SK-N-SH treated with all-trans-retinoic acid at 6 μM for 48 hours (cell line): ENCODE measurements at regions not wholly inside any gene's neighbourhood (a gene's known extent, or its start where the extent isn't known, plus 50 kb on each side); places are given as distances from the start of the nearest gene placed in this dataset.
"Not testable (repeated sequence)": the region's sequence is repeated elsewhere in the genome, so short reads cannot be mapped to it uniquely, and the experiment has no call there.

Experiments used
- ATAC-seq: fragments of 200-7000 bp; cut with Tn5 transposase; 3 replicates; pipeline ENCODE4 v1.9.1; 2020; ENCODE audit warnings: mild to moderate bottlenecking, moderate library complexity
- ARNTL ChIP-seq: fragments of 450-650 bp; formaldehyde crosslinking; IDR thresholded peaks from 2 replicates; pipeline ENCODE4 v1.5.0; 2020; ENCODE audit warnings: low read depth, mild to moderate bottlenecking, moderate library complexity, borderline replicate concordance
- BACH2 ChIP-seq: fragments of 250-450 bp; sonication (Bioruptor Pico); IDR thresholded peaks from 2 replicates; pipeline ENCODE4 v1.9.0; 2021; ENCODE audit warnings: mild to moderate bottlenecking, borderline replicate concordance
- CREB5 ChIP-seq: fragments of 250-450 bp; sonication (Bioruptor Pico); IDR thresholded peaks from 2 replicates; pipeline ENCODE4 v1.5.1; 2020; ENCODE audit warnings: low read depth, mild to moderate bottlenecking, moderate library complexity
- CSRNP3 ChIP-seq: fragments of 250-450 bp; sonication (Bioruptor Pico); IDR thresholded peaks from 2 replicates; pipeline ENCODE4 v1.5.1; 2021; ENCODE audit warnings: mild to moderate bottlenecking, moderate library complexity
- ESRRG ChIP-seq: fragments of 250-450 bp; sonication (Bioruptor Pico); IDR thresholded peaks from 2 replicates; pipeline ENCODE4 v1.6.1; 2021; ENCODE audit warnings: mild to moderate bottlenecking
- GLIS3 ChIP-seq: fragments of 250-450 bp; sonication (Bioruptor Pico); IDR thresholded peaks from 2 replicates; pipeline ENCODE4 v1.5.0; 2020; ENCODE audit warnings: mild to moderate bottlenecking, moderate library complexity
- ISL1 ChIP-seq: fragments of 250-450 bp; sonication (Bioruptor Pico); IDR thresholded peaks from 2 replicates; pipeline ENCODE4 v2.1.2; 2022; ENCODE audit warnings: mild to moderate bottlenecking, moderate library complexity
- OSR1 ChIP-seq: fragments of 250-450 bp; sonication (Bioruptor Pico); IDR thresholded peaks from 2 replicates; pipeline ENCODE4 v1.8.0; 2022; ENCODE audit warnings: moderate library complexity, mild to moderate bottlenecking, inconsistent platforms
- PATZ1 ChIP-seq: fragments of 250-450 bp; sonication (Bioruptor Pico); IDR thresholded peaks from 2 replicates; pipeline ENCODE4 v1.8.0; 2020; ENCODE audit warnings: mild to moderate bottlenecking, moderate library complexity, borderline replicate concordance
- POU6F1 ChIP-seq: fragments of 250-450 bp; sonication (Bioruptor Pico); IDR thresholded peaks from 2 replicates; pipeline ENCODE4 v1.8.0; 2021; ENCODE audit warnings: low read depth, mild to moderate bottlenecking, moderate library complexity, borderline replicate concordance
- PPARA ChIP-seq: fragments of 250-450 bp; sonication (Bioruptor Pico); IDR thresholded peaks from 2 replicates; pipeline ENCODE4 v1.5.0; 2020; ENCODE audit warnings: mild to moderate bottlenecking, borderline replicate concordance
- RARB ChIP-seq: fragments of 250-450 bp; sonication (Bioruptor Pico); IDR thresholded peaks from 2 replicates; pipeline ENCODE4 v1.8.0; 2021; ENCODE audit warnings: mild to moderate bottlenecking, moderate library complexity
- SNAI2 ChIP-seq: fragments of 250-450 bp; sonication (Bioruptor Pico); IDR thresholded peaks from 2 replicates; pipeline ENCODE4 v1.5.0; 2020; ENCODE audit warnings: mild to moderate bottlenecking, moderate library complexity
- TCF4 ChIP-seq: fragments of 250-450 bp; sonication (Bioruptor Pico); IDR thresholded peaks from 2 replicates; pipeline ENCODE4 v1.8.0; 2021; ENCODE audit warnings: mild to moderate bottlenecking, moderate library complexity, borderline replicate concordance
- TOX ChIP-seq: fragments of 250-450 bp; sonication (Bioruptor Pico); IDR thresholded peaks from 2 replicates; pipeline ENCODE4 v1.8.0; 2021; ENCODE audit warnings: mild to moderate bottlenecking, moderate library complexity, borderline replicate concordance
- TSHZ2 ChIP-seq: fragments of 250-450 bp; sonication (Bioruptor Pico); IDR thresholded peaks from 2 replicates; pipeline ENCODE4 v1.5.0; 2020; ENCODE audit warnings: mild to moderate bottlenecking, moderate library complexity
- ZC3H10 ChIP-seq: fragments of 250-450 bp; sonication (Bioruptor Pico); IDR thresholded peaks from 2 replicates; pipeline ENCODE4 v1.5.1; 2021; ENCODE audit warnings: mild to moderate bottlenecking, moderate library complexity
- ZFP3 ChIP-seq: fragments of 250-450 bp; sonication (Bioruptor Pico); IDR thresholded peaks from 2 replicates; pipeline ENCODE4 v1.5.0; 2020; ENCODE audit warnings: mild to moderate bottlenecking, moderate library complexity
- ZFP30 ChIP-seq: fragments of 450-650 bp; formaldehyde crosslinking; IDR thresholded peaks from 2 replicates; pipeline ENCODE4 v1.5.0; 2022; ENCODE audit warnings: mild to moderate bottlenecking, moderate library complexity
- ZNF565 ChIP-seq: fragments of 450-650 bp; formaldehyde crosslinking; conservative IDR thresholded peaks from 2 replicates; pipeline ENCODE4 v1.5.0; 2020; ENCODE audit warnings: low read depth, mild to moderate bottlenecking, moderate library complexity
- ZNF70 ChIP-seq: fragments of 450-650 bp; formaldehyde crosslinking; IDR thresholded peaks from 2 replicates; pipeline ENCODE4 v1.5.0; 2020; ENCODE audit warnings: mild to moderate bottlenecking, moderate library complexity
- ZNF8 ChIP-seq: fragments of 450-650 bp; formaldehyde crosslinking; IDR thresholded peaks from 2 replicates; pipeline ENCODE4 v1.5.0; 2020; ENCODE audit warnings: mild to moderate bottlenecking, moderate library complexity

GRCh38 chrX:44778254-44778653 lies 65.6 kb upstream of the DUSP21 start:
- no peak for ATAC-seq
- no peak for TF ChIP-seq ZFP3 (CRISPR knock-in tag)
- no peak for TF ChIP-seq ZNF565 (CRISPR knock-in tag)
- TF ChIP-seq SNAI2 (CRISPR knock-in tag) = no peak
- TF ChIP-seq ESRRG (CRISPR knock-in tag) = no peak
- TF ChIP-seq GLIS3 (CRISPR knock-in tag) = no peak
- TF ChIP-seq TOX = no peak
- TF ChIP-seq RARB (CRISPR knock-in tag) = no peak
- no peak for TF ChIP-seq ISL1 (CRISPR knock-in tag)
- no peak for TF ChIP-seq ZC3H10 (CRISPR knock-in tag)
- no peak for TF ChIP-seq CREB5 (CRISPR knock-in tag)

- no peak for TF ChIP-seq ZFP30 (CRISPR knock-in tag)
- no peak for TF ChIP-seq TCF4
- no peak for TF ChIP-seq ESRRG (CRISPR knock-in tag)
- no peak for TF ChIP-seq TSHZ2
- TF ChIP-seq ZNF8 = no peak
- no peak for TF ChIP-seq POU6F1
- TF ChIP-seq CSRNP3 (CRISPR knock-in tag) = no peak
- no peak for TF ChIP-seq PATZ1 (CRISPR knock-in tag)
- TF ChIP-seq ZNF70 (CRISPR knock-in tag) = no peak
- ATAC-seq = no peak
Observed at GRCh38 chrX:44775726-44776125, 68.1 kb upstream of the DUSP21 start.

GRCh38 chrX:44774066-44774465 lies 69.8 kb upstream of the DUSP21 start:
- ATAC-seq = not testable (repeated sequence)

- ATAC-seq = no peak
- TF ChIP-seq ISL1 (CRISPR knock-in tag) (no peak), OSR1 (CRISPR knock-in tag) (no peak), ZNF565 (CRISPR knock-in tag) (no peak), POU6F1 (no peak), ESRRG (CRISPR knock-in tag) (no peak), ZNF70 (CRISPR knock-in tag) (no peak), ZFP3 (CRISPR knock-in tag) (no peak), ZFP30 (CRISPR knock-in tag) (no peak), SNAI2 (CRISPR knock-in tag) (no peak), TCF4 (no peak), ARNTL (no peak), ZNF8 (no peak), GLIS3 (CRISPR knock-in tag) (no peak), CSRNP3 (CRISPR knock-in tag) (no peak), PPARA (CRISPR knock-in tag) (no peak), BACH2 (CRISPR knock-in tag) (no peak), PATZ1 (CRISPR knock-in tag) (no peak)
Observed at GRCh38 chrX:44770121-44770520, 73.7 kb upstream of the DUSP21 start.
